SU-DHL-6 (cell line): ENCODE measurements at regions not wholly inside any gene's neighbourhood (a gene's known extent, or its start where the extent isn't known, plus 50 kb on each side); places are given as distances from the start of the nearest gene placed in this dataset.

Experiments used
- H2AFZ ChIP-seq: fragments of 200-600 bp; sonication (generic); 2 replicates; pipeline ENCODE4 v1.6.1; 2014; ENCODE audit warnings: low read depth, mild to moderate bottlenecking, moderate library complexity, mixed read lengths, antibody characterized with exemption, low read length; ENCODE audit not compliant: severe bottlenecking
- H3F3A ChIP-seq: fragments of 200-600 bp; shearing (Covaris generic); 2 replicates; pipeline ENCODE4 v1.6.0; 2016; ENCODE audit warnings: antibody characterized with exemption, mild to moderate bottlenecking; ENCODE audit not compliant: insufficient read depth
- H3K27ac ChIP-seq: fragments of 200-600 bp; sonication (generic); 2 replicates; pipeline ENCODE4 v1.5.1; 2016; ENCODE audit warnings: low read depth, mild to moderate bottlenecking, low read length, moderate library complexity, mixed read lengths
- H3K27me3 ChIP-seq: fragments of 200-600 bp; sonication (generic), shearing (Covaris generic); 2 replicates; pipeline ENCODE4 v1.6.0; 2014; ENCODE audit warnings: mild to moderate bottlenecking, low read length
- H3K36me3 ChIP-seq: fragments of 200-600 bp; sonication (generic); 2 replicates; pipeline ENCODE4 v1.6.1; 2014; ENCODE audit warnings: mild to moderate bottlenecking, low read length, mixed read lengths
- H3K4me2 ChIP-seq: fragments of 300-600, 200-600 bp; shearing (Covaris generic), sonication (generic); 2 replicates; pipeline ENCODE4 v1.6.0; 2014; ENCODE audit warnings: low read length, low read depth, mild to moderate bottlenecking; ENCODE audit not compliant: poor library complexity, severe bottlenecking
- H3K4me3 ChIP-seq: fragments of 200-600 bp; sonication (generic); 2 replicates; pipeline ENCODE4 v1.5.1; 2014; ENCODE audit warnings: antibody characterized with exemption, low read length, mild to moderate bottlenecking, mixed read lengths; ENCODE audit not compliant: insufficient read depth, poor library complexity, severe bottlenecking
- H3K79me2 ChIP-seq: fragments of 200-600 bp; sonication (generic); 2 replicates; pipeline ENCODE4 v1.6.1; 2014; ENCODE audit warnings: mild to moderate bottlenecking, low read length, moderate library complexity; ENCODE audit not compliant: insufficient read depth
- H3K9ac ChIP-seq: fragments of 200-600 bp; sonication (generic); 2 replicates; pipeline ENCODE4 v1.7.0; 2014; ENCODE audit warnings: mild to moderate bottlenecking, low read length
- H3K9me2 ChIP-seq: fragments of 200-600 bp; sonication (generic); replicated peaks from 2 replicates; pipeline ENCODE4 v1.6.1; 2014; ENCODE audit warnings: low read length; ENCODE audit not compliant: insufficient read depth
- H3K9me3 ChIP-seq: fragments of 200-600 bp; sonication (generic); 2 replicates; pipeline ENCODE4 v1.6.1; 2014; ENCODE audit warnings: low read length, mixed read lengths; ENCODE audit not compliant: insufficient read depth
- H4K20me1 ChIP-seq: fragments of 200-600 bp; sonication (generic); 2 replicates; pipeline ENCODE4 v1.6.1; 2014; ENCODE audit warnings: low read depth, mild to moderate bottlenecking, antibody characterized with exemption, low read length, moderate library complexity, mixed read lengths
- EZH2phosphoT487 ChIP-seq: fragments of 200-600 bp; sonication (generic), shearing (Covaris generic); conservative IDR thresholded peaks from 2 replicates; pipeline ENCODE4 v1.6.1; 2018; ENCODE audit warnings: mild to moderate bottlenecking, antibody characterized with exemption, low read length, moderate library complexity, mixed read lengths
- TF ChIP-seq, protein P1 (sequence below): fragments of 200-600 bp; sonication (generic); IDR thresholded peaks from one replicate; pipeline ENCODE4 v1.5.1; 2017; ENCODE audit warnings: antibody characterized with exemption, mild to moderate bottlenecking, low read length, moderate library complexity; ENCODE audit not compliant: insufficient read depth, poor library complexity, severe bottlenecking

DNA sequence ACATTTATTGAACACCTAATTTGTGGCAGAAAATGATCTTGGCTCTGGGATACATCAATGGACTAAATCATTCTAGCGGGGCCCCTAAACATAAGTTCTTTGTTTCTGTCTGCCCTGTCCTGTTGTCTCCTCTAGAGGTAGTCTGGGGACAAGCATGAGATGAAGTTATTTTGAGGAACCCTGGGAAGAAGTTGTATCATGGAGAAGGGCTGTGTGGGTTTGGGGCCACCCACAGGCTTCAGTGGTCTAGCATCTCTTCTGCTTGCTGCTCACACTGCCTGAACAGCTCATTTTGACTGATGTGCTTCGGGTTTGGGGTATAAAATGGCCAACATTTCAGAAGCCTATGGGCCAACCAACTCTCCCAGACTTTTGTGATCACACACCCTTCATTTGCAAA lies 50.3 kb upstream of the OSBPL11 start:
- Histone ChIP-seq H3K4me3 (no peak overlapping the region), H3K27ac (no peak overlapping the region), H3K27me3 (no peaks in the 10 kb centered on the region), H3K9me3 (no peaks in the 10 kb centered on the region), H3F3A (no peaks in the 10 kb centered on the region), H3K9ac (no peak overlapping the region), H3K4me2 (no peak overlapping the region), H4K20me1 (no peaks in the 10 kb centered on the region), H3K36me3 (no peaks in the 10 kb centered on the region), H3K9me2 (no peaks in the 10 kb centered on the region), H2AFZ (no peak overlapping the region), H3K79me2 (no peaks in the 10 kb centered on the region)
- no peak for TF ChIP-seq EZH2phosphoT487
- TF ChIP-seq, protein P1, sequence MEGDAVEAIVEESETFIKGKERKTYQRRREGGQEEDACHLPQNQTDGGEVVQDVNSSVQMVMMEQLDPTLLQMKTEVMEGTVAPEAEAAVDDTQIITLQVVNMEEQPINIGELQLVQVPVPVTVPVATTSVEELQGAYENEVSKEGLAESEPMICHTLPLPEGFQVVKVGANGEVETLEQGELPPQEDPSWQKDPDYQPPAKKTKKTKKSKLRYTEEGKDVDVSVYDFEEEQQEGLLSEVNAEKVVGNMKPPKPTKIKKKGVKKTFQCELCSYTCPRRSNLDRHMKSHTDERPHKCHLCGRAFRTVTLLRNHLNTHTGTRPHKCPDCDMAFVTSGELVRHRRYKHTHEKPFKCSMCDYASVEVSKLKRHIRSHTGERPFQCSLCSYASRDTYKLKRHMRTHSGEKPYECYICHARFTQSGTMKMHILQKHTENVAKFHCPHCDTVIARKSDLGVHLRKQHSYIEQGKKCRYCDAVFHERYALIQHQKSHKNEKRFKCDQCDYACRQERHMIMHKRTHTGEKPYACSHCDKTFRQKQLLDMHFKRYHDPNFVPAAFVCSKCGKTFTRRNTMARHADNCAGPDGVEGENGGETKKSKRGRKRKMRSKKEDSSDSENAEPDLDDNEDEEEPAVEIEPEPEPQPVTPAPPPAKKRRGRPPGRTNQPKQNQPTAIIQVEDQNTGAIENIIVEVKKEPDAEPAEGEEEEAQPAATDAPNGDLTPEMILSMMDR = no peak

DNA sequence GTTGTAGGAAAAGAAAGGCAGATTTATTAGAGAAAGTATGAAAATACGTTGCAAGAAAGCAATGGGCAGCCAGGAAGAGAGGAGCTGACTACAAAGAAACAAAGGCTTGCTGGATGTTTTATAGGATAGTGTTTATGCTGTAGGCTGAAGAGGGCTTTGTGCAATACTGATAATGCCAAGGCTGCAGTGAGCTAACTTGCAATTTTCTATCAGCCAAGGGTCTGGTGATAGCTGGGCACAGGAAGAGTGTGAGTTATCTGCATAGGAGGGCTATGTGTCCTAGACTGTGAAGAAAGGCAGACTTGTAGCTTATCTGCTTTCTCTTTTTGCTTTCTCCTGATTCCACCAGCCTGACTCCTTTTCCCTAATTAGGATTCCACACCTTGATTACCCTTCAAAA lies 51.3 kb upstream of the OSBPL11 start:
- no peak overlapping the region for H3K4me2 ChIP-seq
- no peaks in the 10 kb centered on the region for H3K9me3 ChIP-seq
- H4K20me1 ChIP-seq = no peaks in the 10 kb centered on the region
- no peaks in the 10 kb centered on the region for H3F3A ChIP-seq
- no peak overlapping the region for H3K27ac ChIP-seq
- TF ChIP-seq, protein P1 = no peak
- TF ChIP-seq EZH2phosphoT487 = no peak
- no peaks in the 10 kb centered on the region for H3K36me3 ChIP-seq
- no peaks in the 10 kb centered on the region for H3K27me3 ChIP-seq
- no peak overlapping the region for H3K4me3 ChIP-seq
- H3K79me2 ChIP-seq = no peaks in the 10 kb centered on the region
- H3K9me2 ChIP-seq = no peaks in the 10 kb centered on the region
- no peak overlapping the region for H3K9ac ChIP-seq
- H2AFZ ChIP-seq = no peak overlapping the region

DNA sequence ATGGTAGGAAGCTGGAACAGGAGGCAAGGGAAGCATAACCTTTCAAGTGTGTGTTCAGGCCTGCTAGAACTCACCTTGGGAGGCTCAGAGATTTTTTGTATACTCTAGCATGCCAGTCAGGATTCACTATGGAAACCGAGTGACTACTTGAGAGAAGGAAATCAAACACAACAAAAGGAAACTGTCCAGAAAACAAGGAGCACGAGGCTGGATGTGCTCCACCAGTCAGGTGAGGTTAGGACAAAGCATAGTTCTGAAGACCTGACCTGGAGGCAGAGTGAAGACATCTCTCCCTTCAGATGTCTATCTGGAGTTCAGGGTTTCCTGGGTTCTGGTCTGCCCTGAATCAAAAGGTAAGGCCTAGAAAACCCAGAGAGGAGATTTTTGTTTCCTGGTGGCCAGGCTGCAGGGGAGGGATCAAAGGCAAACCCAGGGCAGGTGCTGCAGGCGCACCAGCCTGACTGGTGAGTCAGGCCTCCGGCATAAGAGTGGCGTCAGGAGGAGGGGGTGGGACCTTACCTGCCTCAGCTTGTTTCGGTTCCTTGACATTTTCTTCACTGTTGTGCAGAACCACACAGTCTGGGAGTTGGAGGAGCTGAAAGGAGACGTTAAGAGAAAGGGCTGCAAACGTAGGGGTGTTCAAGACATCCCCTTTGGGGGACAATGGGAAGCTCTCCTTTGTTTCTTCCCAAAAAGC lies 52.2 kb upstream of the OSBPL11 start:
- Histone ChIP-seq H3K36me3 (no peaks in the 10 kb centered on the region), H4K20me1 (no peaks in the 10 kb centered on the region), H3K4me2 (no peak overlapping the region), H3K27ac (no peak overlapping the region), H3K9me3 (no peaks in the 10 kb centered on the region), H3K4me3 (no peak overlapping the region), H3F3A (no peaks in the 10 kb centered on the region), H3K9me2 (no peaks in the 10 kb centered on the region), H3K9ac (no peak overlapping the region), H3K79me2 (no peaks in the 10 kb centered on the region), H2AFZ (no peak overlapping the region), H3K27me3 (no peaks in the 10 kb centered on the region)
- no peak for TF ChIP-seq EZH2phosphoT487
- TF ChIP-seq, protein P1 = no peak
